ENCODE measurements at regions not wholly inside any gene's neighbourhood (a gene's known extent, or its start where the extent isn't known, plus 50 kb on each side); places are given as distances from the start of the nearest gene placed in this dataset.
A peak's percentile ranks its signal among the peaks of the same experiment; 100 is the strongest.

GRCh38 chr1:78797108-78797781 lies 147.6 kb downstream of the IFI44 start:
- DNase-seq (ENCODE audit: low read depth), result no peak

- DNase-seq (ENCODE audit: low read depth), result no peak
Measured at GRCh38 chr1:78799926-78800325, 150.3 kb downstream of the IFI44 start.

- no peak for DNase-seq (ENCODE audit: low read depth)
Measured at GRCh38 chr1:78814176-78814575, 164.5 kb downstream of the IFI44 start.

- peak; percentile 14 for DNase-seq (ENCODE audit: low read depth)
Measured at GRCh38 chr1:78825561-78825960, 175.9 kb downstream of the IFI44 start.

GRCh38 chr1:78829644-78830043 lies 176.9 kb downstream of the ADGRL4 start:
- DNase-seq (ENCODE audit: low read depth), result no peak

- DNase-seq (ENCODE audit: low read depth), result no peak
Measured at GRCh38 chr1:78830321-78830720, 176.2 kb downstream of the ADGRL4 start.

- peak; percentile 98 for DNase-seq (ENCODE audit: low read depth)
Measured at GRCh38 chr1:78831731-78832360, 174.7 kb downstream of the ADGRL4 start.

- DNase-seq (ENCODE audit: low read depth), result peak; percentile 90
Measured at GRCh38 chr1:78833491-78833890, 173.0 kb downstream of the ADGRL4 start.

GRCh38 chr1:78834201-78834741 lies 172.3 kb downstream of the ADGRL4 start:
- DNase-seq (ENCODE audit: low read depth), result peak; percentile 44

- DNase-seq (ENCODE audit: low read depth), result no peak
Measured at GRCh38 chr1:78836726-78837125, 169.8 kb downstream of the ADGRL4 start.

GRCh38 chr1:78839704-78840277 lies 166.7 kb downstream of the ADGRL4 start:
- DNase-seq (ENCODE audit: low read depth), result peak; percentile 67

Data from ELR (cell line).